GM12891 (cell line): ENCODE measurements at regions not wholly inside any gene's neighbourhood (a gene's known extent, or its start where the extent isn't known, plus 50 kb on each side); places are given as distances from the start of the nearest gene placed in this dataset.

Source experiments
- PAX5 ChIP-seq: IDR thresholded peaks from 2 replicates; pipeline ENCODE4 v1.6.1; 2011; ENCODE audit warnings: low read length, moderate library complexity, mild to moderate bottlenecking; ENCODE audit not compliant: insufficient read depth, severe bottlenecking
- POLR2A ChIP-seq: IDR thresholded peaks from 2 replicates; pipeline ENCODE4 v1.6.1; 2011; ENCODE audit warnings: low read depth, low read length, control low read depth
- POLR2AphosphoS5 ChIP-seq: IDR thresholded peaks from 2 replicates; pipeline ENCODE4 v1.6.1; 2011; ENCODE audit warnings: low read depth, low read length, control low read depth
- POU2F2 ChIP-seq: IDR thresholded peaks from 2 replicates; pipeline ENCODE4 v1.6.1; 2011; ENCODE audit warnings: low read depth, mild to moderate bottlenecking, control low read depth, low read length, moderate library complexity
- SPI1 ChIP-seq: IDR thresholded peaks from 2 replicates; pipeline ENCODE4 v1.6.1; 2011; ENCODE audit warnings: low read depth, low read length, control low read depth
- TAF1 ChIP-seq: IDR thresholded peaks from 2 replicates; pipeline ENCODE4 v1.6.1; 2011; ENCODE audit warnings: low read depth, low read length, control low read depth

GRCh38 chr12:115882936-115883335 is 394.6 kb downstream of the MED13L start:
- no peak for TF ChIP-seq POLR2AphosphoS5
- TF ChIP-seq POLR2A: no peak
- TF ChIP-seq SPI1: no peak
- TF ChIP-seq TAF1: no peak
- no peak for TF ChIP-seq PAX5
- no peak for TF ChIP-seq POU2F2
